Mesodermal cell (in vitro differentiated cells): ENCODE measurements at regions not wholly inside any gene's neighbourhood (a gene's known extent, or its start where the extent isn't known, plus 50 kb on each side); places are given as distances from the start of the nearest gene placed in this dataset.

Source experiments
- H3K27ac ChIP-seq: 2 replicates; pipeline ENCODE4 v1.7.0; 2013; ENCODE audit warnings: mild to moderate bottlenecking, low read depth, low read length, moderate library complexity; ENCODE audit not compliant: severe bottlenecking
- H3K36me3 ChIP-seq: 2 replicates; pipeline ENCODE4 v1.7.1; 2013; ENCODE audit warnings: mild to moderate bottlenecking, low read length, moderate library complexity; ENCODE audit not compliant: control insufficient read depth, insufficient read depth
- H3K4me1 ChIP-seq: one replicate; pipeline ENCODE4 v1.7.1; 2013; ENCODE audit warnings: mild to moderate bottlenecking, low read length; ENCODE audit not compliant: insufficient read depth, control insufficient read depth, poor library complexity, severe bottlenecking
- H3K4me3 ChIP-seq: 2 replicates; pipeline ENCODE4 v1.7.0; 2013; ENCODE audit warnings: low read length, control low read depth, mild to moderate bottlenecking; ENCODE audit not compliant: insufficient read depth, poor library complexity, severe bottlenecking; ENCODE audit errors: extremely low read depth
- H3K9me3 ChIP-seq: 2 replicates; pipeline ENCODE4 v1.7.1; 2013; ENCODE audit warnings: mild to moderate bottlenecking, low read length, moderate library complexity; ENCODE audit not compliant: control insufficient read depth
- WGBS, 2 experiments: methylation state at CpG; one replicate each; pipeline ENCODE4 v1.1.5; 2013; ENCODE audit warnings: missing lambda C conversion rate in 2 of 2; ENCODE audit not compliant: insufficient coverage in 2 of 2; 5-methylcytosine and 5-hydroxymethylcytosine counted together

DNA sequence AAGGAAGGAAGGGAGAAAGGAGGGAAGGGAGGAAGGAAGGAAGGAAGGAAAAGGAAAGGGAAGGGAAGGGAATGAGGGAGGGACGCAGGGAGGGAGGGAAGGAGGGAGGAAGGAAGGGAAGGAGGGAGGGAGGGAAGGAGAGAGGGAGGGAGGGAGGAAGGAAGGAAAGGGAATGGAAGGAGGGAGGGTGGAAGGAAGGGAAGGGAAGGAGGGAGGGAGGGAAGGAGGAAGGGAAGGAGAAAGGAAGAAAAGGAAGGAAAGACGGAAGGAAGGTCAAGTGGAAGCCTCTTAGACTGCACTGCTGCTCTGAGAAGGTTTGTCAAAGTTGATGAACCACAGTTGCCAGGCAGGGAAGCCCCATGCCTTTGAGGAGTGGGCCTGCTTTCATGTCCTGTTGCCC, 324.3 kb upstream of the ZFP64 start:
- H3K27ac ChIP-seq, result no peak overlapping the region
- H3K36me3 ChIP-seq, result no peaks in the 10 kb centered on the region
- H3K9me3 ChIP-seq, result no peaks in the 10 kb centered on the region
- H3K4me1 ChIP-seq, result peaks cover 4% of the 10 kb centered on the region
- 82 to 96% methylated on average over 2 of the region's 2 CpGs for WGBS, 2 experiments
- no peak overlapping the region for H3K4me3 ChIP-seq

DNA sequence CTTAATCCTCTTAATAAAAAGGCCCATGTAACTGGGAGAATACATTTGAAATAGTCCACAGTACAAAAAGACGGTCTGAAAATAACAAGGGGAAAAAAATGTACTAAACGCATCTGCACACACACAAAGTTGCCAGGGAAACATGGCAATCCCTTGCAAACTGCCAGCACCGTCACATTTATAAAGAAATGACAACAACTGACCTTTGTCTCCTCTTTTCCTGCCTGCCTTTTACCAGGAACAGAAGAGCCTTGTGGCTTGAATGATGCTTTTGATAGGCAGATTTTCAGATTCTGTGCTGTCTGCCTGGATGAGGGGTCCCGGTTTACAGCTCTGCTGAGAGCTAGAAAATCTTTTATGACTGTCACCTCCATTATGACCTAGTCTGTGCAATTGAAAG, 308.6 kb upstream of the ZFP64 start:
- H3K4me3 ChIP-seq, result no peak overlapping the region
- no peaks in the 10 kb centered on the region for H3K9me3 ChIP-seq
- no peaks in the 10 kb centered on the region for H3K36me3 ChIP-seq
- no peaks in the 10 kb centered on the region for H3K4me1 ChIP-seq
- peak overlapping the region; percentile 57 for H3K27ac ChIP-seq
- 41 to 77% methylated on average over 3 of the region's 4 CpGs for WGBS, 2 experiments

DNA sequence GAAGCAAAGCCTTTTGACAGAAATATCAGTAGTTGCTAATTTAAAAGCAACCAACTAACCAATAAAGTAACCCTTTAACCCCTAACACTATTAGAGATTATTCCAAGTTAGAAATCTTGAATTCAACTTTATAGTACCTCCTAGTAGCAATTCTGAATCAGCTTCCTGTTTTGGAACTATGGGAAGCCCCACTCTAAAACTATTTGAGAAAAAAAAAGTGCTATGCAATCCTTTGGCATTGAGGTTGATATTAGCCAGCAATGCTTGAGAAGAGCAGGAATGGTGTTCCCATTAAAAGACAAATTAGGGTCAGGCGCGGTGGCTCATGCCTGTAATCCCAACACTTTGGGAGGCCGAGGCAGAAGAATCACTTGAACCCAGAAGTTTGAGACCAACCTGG, 306.2 kb upstream of the ZFP64 start:
- Histone ChIP-seq H3K4me1 (peaks cover 19% of the 10 kb centered on the region), H3K27ac (no peak overlapping the region), H3K9me3 (no peaks in the 10 kb centered on the region), H3K4me3 (no peak overlapping the region), H3K36me3 (no peaks in the 10 kb centered on the region)
- 60 to 90% methylated on average over 1 to 2 of the region's 3 CpGs for WGBS, 2 experiments

DNA sequence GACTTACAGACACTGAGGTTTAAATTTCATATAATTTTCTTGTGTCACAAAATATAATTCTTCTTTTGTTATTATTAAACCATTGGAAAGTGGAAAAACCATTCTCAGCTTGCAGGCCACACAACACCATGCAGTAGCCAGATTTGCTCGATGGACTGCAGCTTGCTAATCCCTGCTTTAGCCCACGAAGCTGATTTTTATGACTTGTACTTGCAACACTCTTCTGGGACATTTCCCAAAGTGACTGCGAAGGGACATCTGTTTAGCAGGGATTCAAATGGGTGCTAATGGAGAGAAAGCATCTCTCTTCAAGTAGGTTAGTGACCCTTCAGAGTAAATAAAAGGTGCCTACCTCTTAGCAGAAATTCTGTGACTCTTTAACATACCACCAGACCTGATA, 304.6 kb upstream of the ZFP64 start:
- Histone ChIP-seq H3K36me3 (no peaks in the 10 kb centered on the region), H3K4me3 (no peak overlapping the region), H3K4me1 (peaks cover 22% of the 10 kb centered on the region), H3K9me3 (no peaks in the 10 kb centered on the region), H3K27ac (no peak overlapping the region)
- WGBS, 2 experiments, result 88 to 94% methylated on average over 2 to 3 of the region's 3 CpGs

DNA sequence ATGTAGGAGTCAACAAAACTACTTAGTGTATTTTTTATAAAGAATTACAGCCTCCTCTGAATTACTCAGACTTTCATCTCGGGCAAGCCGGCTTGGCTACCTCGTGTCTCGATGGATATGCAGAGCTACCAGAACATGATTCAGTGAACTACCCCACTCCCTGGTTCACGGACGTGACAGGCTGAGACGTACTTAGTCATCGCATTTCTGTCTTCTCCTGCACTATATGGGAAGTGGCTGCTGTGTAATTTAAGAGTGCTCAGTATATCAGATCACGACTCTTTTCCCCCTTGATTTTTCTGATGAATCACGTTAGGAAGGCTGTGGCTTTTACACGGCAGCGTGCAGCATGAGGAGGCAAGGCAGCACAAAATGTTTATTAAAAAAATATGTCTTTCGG, 302.7 kb upstream of the ZFP64 start:
- WGBS, 2 experiments, result 69 to 85% methylated on average over 6 of the region's 13 CpGs
- H3K27ac ChIP-seq, result peak overlapping the region; percentile 63

DNA sequence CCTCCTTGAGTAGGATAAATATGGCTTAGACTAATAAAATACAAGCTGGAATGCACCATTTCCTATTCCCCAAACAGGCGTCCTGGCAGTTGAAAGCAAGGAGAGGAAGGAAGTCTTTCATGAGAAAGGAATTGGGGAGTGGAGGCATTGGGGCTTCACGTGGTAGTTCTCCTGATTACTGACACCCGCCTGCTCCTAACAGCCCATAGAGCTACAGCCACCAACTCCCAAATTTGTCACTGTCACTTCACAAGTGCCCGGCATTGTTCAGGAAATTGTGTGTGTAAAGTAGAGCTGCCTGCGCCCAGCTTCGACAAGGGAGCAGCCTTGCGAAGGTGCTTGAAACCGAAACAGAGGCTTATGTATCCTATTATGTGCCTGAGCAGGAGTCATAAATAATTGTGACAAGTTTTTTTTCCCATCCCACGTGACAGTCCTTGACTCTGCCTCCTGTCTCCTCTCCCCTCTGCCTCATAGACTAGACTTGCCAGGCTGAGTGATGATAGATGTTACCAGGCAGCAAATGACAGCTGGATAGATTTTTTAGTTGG, 301.7 kb upstream of the ZFP64 start:
- Histone ChIP-seq H3K36me3 (no peaks in the 10 kb centered on the region), H3K4me1 (peaks cover 30% of the 10 kb centered on the region), H3K27ac (peak overlapping the region; percentile 63), H3K4me3 (no peak overlapping the region), H3K9me3 (no peaks in the 10 kb centered on the region)
- 67 to 83% methylated on average over 3 to 4 of the region's 9 CpGs for WGBS, 2 experiments

More for the DNA sequence above, 302.7 kb upstream of the ZFP64 start:
- Histone ChIP-seq H3K4me3 (no peak overlapping the region), H3K36me3 (no peaks in the 10 kb centered on the region), H3K9me3 (no peaks in the 10 kb centered on the region), H3K4me1 (peaks cover 30% of the 10 kb centered on the region)

DNA sequence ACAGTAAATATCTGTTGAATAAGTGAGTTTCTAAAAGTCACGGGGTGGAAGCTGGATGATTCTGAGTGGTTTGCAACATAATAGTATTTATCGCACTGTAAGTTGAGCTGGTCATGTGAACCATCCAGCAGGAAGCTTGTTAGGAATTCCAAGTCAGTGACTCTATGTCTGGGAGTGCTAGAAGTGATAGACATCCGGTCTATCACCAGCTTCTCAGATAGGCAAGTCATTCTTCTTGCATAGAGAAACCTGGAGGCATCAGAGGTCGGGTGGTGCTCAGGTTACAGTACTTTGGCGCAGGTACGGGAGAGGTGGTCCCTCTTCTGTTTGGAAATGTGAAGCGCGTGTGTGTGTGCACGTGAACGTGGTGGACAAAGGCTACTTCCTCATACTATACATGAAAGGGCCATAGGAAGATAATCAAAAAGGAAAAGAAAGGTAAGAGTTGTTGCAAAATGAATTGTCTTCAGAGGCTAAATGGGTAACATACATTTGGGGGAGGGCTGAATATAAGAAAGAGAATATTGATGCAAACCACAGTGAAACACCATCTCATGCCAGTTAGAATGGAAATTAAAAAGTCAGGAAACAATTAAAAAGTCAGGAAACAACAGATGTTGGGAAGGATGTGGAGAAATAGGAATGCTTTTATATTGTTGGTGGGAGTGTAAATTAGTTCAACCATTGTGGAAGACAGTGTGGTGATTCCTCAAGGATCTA, 299.3 kb upstream of the ZFP64 start:
- H3K4me3 ChIP-seq, result no peak overlapping the region
- H3K9me3 ChIP-seq, result no peaks in the 10 kb centered on the region
- H3K36me3 ChIP-seq, result no peaks in the 10 kb centered on the region
- 84% methylated on average over 5 of the region's 10 CpGs for WGBS, 2 experiments
- H3K4me1 ChIP-seq, result peaks cover 30% of the 10 kb centered on the region
- peak overlapping the region; percentile 79 for H3K27ac ChIP-seq

DNA sequence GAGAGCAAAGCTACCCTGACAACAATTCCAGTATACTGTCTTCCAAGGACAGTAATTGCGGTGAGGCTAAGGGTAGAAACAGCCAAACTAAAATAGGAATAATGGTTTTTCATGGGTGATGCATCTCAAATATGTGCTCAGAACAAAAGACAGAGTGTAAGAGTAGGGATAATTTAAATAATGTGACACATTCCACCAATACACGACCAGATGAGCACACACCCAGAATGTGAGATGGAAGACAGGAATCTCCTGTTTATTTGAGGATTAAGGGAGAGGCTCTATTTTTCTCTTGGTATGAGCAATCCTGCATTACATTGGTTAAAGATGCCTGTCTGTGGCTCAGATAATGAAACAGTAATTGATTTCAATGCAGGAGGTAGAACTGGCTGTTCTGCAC, 292.9 kb upstream of the ZFP64 start:
- H3K36me3 ChIP-seq, result no peaks in the 10 kb centered on the region
- no peaks in the 10 kb centered on the region for H3K9me3 ChIP-seq
- WGBS, 2 experiments, result no CpG with 5 or more reads among the region's 2 CpGs
- peak overlapping the region; percentile 52 for H3K27ac ChIP-seq
- no peak overlapping the region for H3K4me3 ChIP-seq
- peaks cover 9% of the 10 kb centered on the region for H3K4me1 ChIP-seq

DNA sequence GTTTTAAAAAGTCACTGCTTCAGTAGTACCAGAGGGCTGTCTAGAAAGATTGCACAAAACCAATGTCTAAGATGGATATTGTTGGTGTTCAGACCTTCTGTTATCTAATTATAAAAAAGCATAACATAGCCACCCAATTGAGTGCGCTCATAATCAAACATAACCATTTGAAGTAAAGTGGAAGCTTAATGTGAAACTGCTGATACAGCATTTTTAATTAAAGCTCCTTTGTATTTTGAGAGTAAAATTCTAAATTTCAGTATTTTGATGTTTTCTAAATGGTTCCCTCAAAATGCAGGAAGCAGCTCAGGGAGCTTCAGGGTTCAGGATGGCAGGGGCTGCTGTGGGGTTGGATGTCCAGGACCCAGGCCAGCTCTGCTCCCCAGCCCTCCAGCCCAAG, 291.8 kb upstream of the ZFP64 start:
- no CpG with 5 or more reads among the region's 1 CpG for WGBS, 2 experiments
- no peak overlapping the region for H3K27ac ChIP-seq
- H3K4me3 ChIP-seq, result no peak overlapping the region
- H3K36me3 ChIP-seq, result no peaks in the 10 kb centered on the region
- H3K9me3 ChIP-seq, result no peaks in the 10 kb centered on the region
- peaks cover 9% of the 10 kb centered on the region for H3K4me1 ChIP-seq

DNA sequence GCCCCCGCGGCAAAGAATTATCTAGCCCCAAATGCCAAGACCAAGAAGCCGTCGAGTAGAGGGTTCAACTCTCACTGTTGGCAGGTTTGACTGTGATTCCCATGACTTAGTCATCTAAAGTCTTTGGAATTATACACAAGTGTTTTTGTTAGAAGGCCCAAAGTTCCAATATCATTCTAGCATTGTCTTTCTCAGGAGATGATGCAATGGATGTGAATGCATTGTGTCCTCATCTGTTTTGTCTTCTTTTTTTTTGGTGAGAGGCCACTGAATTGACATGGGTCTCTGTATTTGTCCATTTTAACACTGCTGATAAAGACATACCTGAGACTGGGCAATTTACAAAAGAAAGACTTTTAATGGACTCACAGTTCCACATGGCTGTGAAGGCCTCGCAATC, 290.5 kb upstream of the ZFP64 start:
- H3K27ac ChIP-seq, result no peak overlapping the region
- no peaks in the 10 kb centered on the region for H3K9me3 ChIP-seq
- WGBS, 2 experiments, result 80 to 100% methylated on average over 1 to 3 of the region's 5 CpGs
- H3K4me1 ChIP-seq, result peaks cover 9% of the 10 kb centered on the region
- no peaks in the 10 kb centered on the region for H3K36me3 ChIP-seq
- H3K4me3 ChIP-seq, result no peak overlapping the region

DNA sequence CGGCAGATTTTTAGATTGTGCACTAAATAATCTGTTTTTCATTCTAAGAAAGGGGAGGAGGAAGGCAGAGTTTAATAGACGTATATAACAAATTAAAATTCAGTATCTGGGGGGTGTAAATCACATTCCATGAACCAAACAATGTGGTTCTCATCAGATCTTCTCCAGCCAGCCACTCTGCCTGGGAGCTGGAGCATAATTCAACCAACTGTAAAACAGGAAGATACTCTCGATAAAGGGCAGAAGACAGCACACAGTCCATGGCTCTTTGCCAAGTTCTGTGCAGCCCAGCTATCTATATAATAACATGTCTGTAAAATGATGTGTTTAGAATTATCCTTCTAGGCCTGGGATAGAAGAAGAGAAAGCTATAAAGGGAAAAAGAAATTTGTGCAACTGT, 289.9 kb upstream of the ZFP64 start:
- H3K4me3 ChIP-seq, result no peak overlapping the region
- H3K9me3 ChIP-seq, result no peaks in the 10 kb centered on the region
- no CpG with 5 or more reads among the region's 3 CpGs for WGBS, 2 experiments
- peaks cover 9% of the 10 kb centered on the region for H3K4me1 ChIP-seq
- H3K36me3 ChIP-seq, result no peaks in the 10 kb centered on the region
- no peak overlapping the region for H3K27ac ChIP-seq
